Gastroesophageal sphincter (tissue), 4 donors: ENCODE measurements at regions not wholly inside any gene's neighbourhood (a gene's known extent, or its start where the extent isn't known, plus 50 kb on each side); places are given as distances from the start of the nearest gene placed in this dataset.

Experiments used
- ATAC-seq: fragments of 150-250 bp; one replicate; pipeline ENCODE4 v1.9.1; 2016; ENCODE audit warnings: mild to moderate bottlenecking, moderate library complexity
- H3K27ac ChIP-seq, 4 donors: fragments of 200-600 bp; sonication (generic) in 3 of 4; 1 replicate in 3 of 4; 2 replicates in 1 of 4; pipeline ENCODE4 v1.5.1; 2016 to 2019
- H3K27me3 ChIP-seq: fragments of 200-600 bp; sonication (generic); one replicate; pipeline ENCODE4 v1.5.1; 2019
- H3K36me3 ChIP-seq, 2 donors: fragments of 200-600 bp; sonication (generic); one replicate each; pipeline ENCODE4 v1.5.1; 2019; ENCODE audit warnings: control low read depth in 1 of 2
- H3K4me1 ChIP-seq, 3 donors: fragments of 200-600 bp; sonication (generic); 1 replicate in 2 of 3; 2 replicates in 1 of 3; pipeline ENCODE4 v1.5.1; 2016 to 2019; ENCODE audit warnings: control low read depth in 2 of 3
- H3K4me3 ChIP-seq, 2 donors: fragments of 200-600 bp; sonication (generic); one replicate each; pipeline ENCODE4 v1.5.1; 2019; ENCODE audit warnings: mild to moderate bottlenecking in 1 of 2, moderate library complexity in 1 of 2
- H3K9me3 ChIP-seq, 3 donors: fragments of 200-600 bp; sonication (generic); one replicate each; pipeline ENCODE4 v1.5.1; 2017 to 2019; ENCODE audit warnings: control low read depth in 2 of 3
- CTCF ChIP-seq, 4 experiments: fragments of 200-600 bp in 2 of 4; fragments of 450-650 bp in 2 of 4; sonication (generic) in 1 of 4; IDR thresholded peaks; one replicate each; pipeline ENCODE4 v1.5.1; 2017 to 2019; ENCODE audit warnings: antibody characterized with exemption in 4 of 4, mild to moderate bottlenecking in 2 of 4, moderate library complexity in 2 of 4
- EP300 ChIP-seq: sonication (generic); formaldehyde crosslinking; IDR thresholded peaks from one replicate; pipeline ENCODE4 v1.6.1; 2017; ENCODE audit warnings: antibody characterized with exemption, mild to moderate bottlenecking
- POLR2A ChIP-seq, 2 donors: fragments of 450-650 bp; IDR thresholded peaks; one replicate each; pipeline ENCODE4 v1.6.1; 2017; ENCODE audit warnings: antibody characterized with exemption in 2 of 2, mild to moderate bottlenecking in 2 of 2, moderate library complexity in 1 of 2
- POLR2AphosphoS5 ChIP-seq: sonication (generic); formaldehyde crosslinking; IDR thresholded peaks from one replicate; pipeline ENCODE4 v1.6.1; 2017; ENCODE audit warnings: antibody characterized with exemption
- WGBS, 2 donors: methylation state at CpG; one replicate each; pipeline ENCODE4 v1.1.5; 2018; ENCODE audit warnings: low coverage in 1 of 2; 5-methylcytosine and 5-hydroxymethylcytosine counted together

DNA sequence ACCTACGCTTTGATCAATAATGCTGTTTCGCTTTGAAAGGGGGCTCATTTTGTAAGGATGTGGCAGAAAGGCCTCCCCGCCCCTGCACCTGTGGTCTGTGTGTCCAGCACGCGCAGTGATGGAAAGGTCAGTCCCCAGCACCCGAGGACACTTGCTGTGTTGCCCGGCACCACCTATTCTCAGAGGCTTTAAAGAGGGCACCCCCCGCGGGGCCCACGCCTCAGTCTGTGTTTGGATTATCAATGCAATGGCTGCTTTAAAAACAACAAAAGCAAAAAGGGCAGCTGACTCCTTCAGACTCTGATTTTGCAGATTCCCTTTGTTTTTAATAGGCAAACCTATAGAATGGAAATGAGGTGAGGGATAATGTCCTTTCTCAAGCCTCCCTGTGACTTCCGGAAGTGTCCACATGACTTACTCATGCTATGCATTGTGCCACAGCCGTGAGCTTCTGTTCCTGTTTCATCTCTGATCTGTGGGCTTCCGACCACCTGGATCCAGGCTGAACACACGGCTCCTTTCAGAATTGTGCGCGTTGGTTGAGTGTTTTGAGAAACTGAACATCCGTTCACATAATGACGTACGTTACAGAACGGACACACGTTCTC is 416.2 kb downstream of the IRX2 start:
- Histone ChIP-seq H3K36me3 (no peaks in the 10 kb centered on the region), H3K27me3 (peaks cover 30% of the 10 kb centered on the region), H3K4me3 (no peak overlapping the region), H3K9me3 (no peaks in the 10 kb centered on the region), H3K4me1 (no peaks in the 10 kb centered on the region), H3K27ac (no peak overlapping the region)
- no peak for ATAC-seq
- no peak for TF ChIP-seq POLR2A (IDR thresholded peaks at IDR 0.05)
- no peak for TF ChIP-seq POLR2AphosphoS5
- no peak for TF ChIP-seq EP300
- no peak for TF ChIP-seq CTCF (IDR thresholded peaks at IDR 0.05)
- WGBS, 2 donors, result 60 to 81% methylated on average over 2 to 15 of the region's 21 CpGs

- Histone ChIP-seq H3K27ac (no peak overlapping the region), H3K4me3 (no peak overlapping the region), H3K27me3 (peaks cover 33% of the 10 kb centered on the region), H3K36me3 (no peaks in the 10 kb centered on the region), H3K4me1 (no peaks in the 10 kb centered on the region), H3K9me3 (no peaks in the 10 kb centered on the region)
- ATAC-seq, result no peak
- no peak for TF ChIP-seq CTCF (IDR thresholded peaks at IDR 0.05)
- TF ChIP-seq POLR2A (IDR thresholded peaks at IDR 0.05), result no peak
- no peak for TF ChIP-seq EP300
- TF ChIP-seq POLR2AphosphoS5, result no peak
- 22% methylated on average over 4 of the region's 24 CpGs; no CpG with 5 or more reads in 1 of the 2 donors for whole genome bisulfite sequencing, 2 donors
Measured at GRCh38 chr5:2334719-2335118, 416.8 kb downstream of the IRX2 start.

DNA sequence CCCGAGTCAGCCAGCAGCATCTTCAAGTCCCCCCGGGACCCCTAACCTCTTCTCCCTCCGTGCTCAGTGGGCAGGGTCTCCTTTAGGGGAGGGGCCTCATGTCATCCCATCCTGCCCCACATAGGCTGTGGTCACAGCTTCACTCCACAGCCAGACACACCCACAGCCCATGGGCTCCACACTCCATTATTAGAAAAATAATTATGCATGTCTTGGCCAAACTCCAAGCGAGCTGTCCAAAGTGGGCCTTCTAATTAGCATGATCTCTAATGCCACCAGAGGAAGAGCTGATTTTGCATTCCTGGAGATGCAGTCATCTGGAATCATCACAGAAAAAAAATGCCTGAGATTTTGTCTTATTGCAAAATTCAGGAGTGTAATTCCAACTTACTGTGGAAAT is 418.2 kb downstream of the IRX2 start:
- Histone ChIP-seq H3K27ac (no peak overlapping the region), H3K9me3 (no peaks in the 10 kb centered on the region), H3K27me3 (peaks cover 30% of the 10 kb centered on the region), H3K36me3 (no peaks in the 10 kb centered on the region), H3K4me1 (no peaks in the 10 kb centered on the region), H3K4me3 (no peak overlapping the region)
- TF ChIP-seq POLR2AphosphoS5 (no peak), CTCF (IDR thresholded peaks at IDR 0.05) (no peak), EP300 (no peak), POLR2A (IDR thresholded peaks at IDR 0.05) (no peak)
- ATAC-seq, result no peak
- 63 to 88% methylated on average over 1 of the region's 4 CpGs for WGBS, 2 donors

GRCh38 chr5:2332521-2332920 is 419.0 kb downstream of the IRX2 start:
- peaks cover 29% of the 10 kb centered on the region for H3K27me3 ChIP-seq
- no peak for TF ChIP-seq POLR2AphosphoS5
- no peak for TF ChIP-seq CTCF (IDR thresholded peaks at IDR 0.05)
- no peak for TF ChIP-seq EP300
- no peak for TF ChIP-seq POLR2A (IDR thresholded peaks at IDR 0.05)
- no peak overlapping the region for H3K27ac ChIP-seq
- 80 to 100% methylated on average over 1 of the region's 6 CpGs for WGBS, 2 donors
- H3K4me1 ChIP-seq, result no peaks in the 10 kb centered on the region
- no peaks in the 10 kb centered on the region for H3K9me3 ChIP-seq
- no peaks in the 10 kb centered on the region for H3K36me3 ChIP-seq
- no peak for ATAC-seq
- H3K4me3 ChIP-seq, result no peak overlapping the region

- H3K27me3 ChIP-seq, result peaks cover 35% of the 10 kb centered on the region
- no peaks in the 10 kb centered on the region for H3K9me3 ChIP-seq
- ATAC-seq, result no peak
- no peak for TF ChIP-seq POLR2AphosphoS5
- no peak overlapping the region for H3K27ac ChIP-seq
- H3K36me3 ChIP-seq, result no peaks in the 10 kb centered on the region
- H3K4me1 ChIP-seq, result no peaks in the 10 kb centered on the region
- no peak overlapping the region for H3K4me3 ChIP-seq
- WGBS, 2 donors, result 50 to 57% methylated on average over 9 to 10 of the region's 13 CpGs
Measured at GRCh38 chr5:2330325-2331130, 420.9 kb downstream of the IRX2 start.
